ENCODE measurements at regions not wholly inside any gene's neighbourhood (a gene's known extent, or its start where the extent isn't known, plus 50 kb on each side); places are given as distances from the start of the nearest gene placed in this dataset.

GRCh38 chr2:129466389-129466788, 513.1 kb upstream of the RAB6C start:
- TF ChIP-seq, protein P1, sequence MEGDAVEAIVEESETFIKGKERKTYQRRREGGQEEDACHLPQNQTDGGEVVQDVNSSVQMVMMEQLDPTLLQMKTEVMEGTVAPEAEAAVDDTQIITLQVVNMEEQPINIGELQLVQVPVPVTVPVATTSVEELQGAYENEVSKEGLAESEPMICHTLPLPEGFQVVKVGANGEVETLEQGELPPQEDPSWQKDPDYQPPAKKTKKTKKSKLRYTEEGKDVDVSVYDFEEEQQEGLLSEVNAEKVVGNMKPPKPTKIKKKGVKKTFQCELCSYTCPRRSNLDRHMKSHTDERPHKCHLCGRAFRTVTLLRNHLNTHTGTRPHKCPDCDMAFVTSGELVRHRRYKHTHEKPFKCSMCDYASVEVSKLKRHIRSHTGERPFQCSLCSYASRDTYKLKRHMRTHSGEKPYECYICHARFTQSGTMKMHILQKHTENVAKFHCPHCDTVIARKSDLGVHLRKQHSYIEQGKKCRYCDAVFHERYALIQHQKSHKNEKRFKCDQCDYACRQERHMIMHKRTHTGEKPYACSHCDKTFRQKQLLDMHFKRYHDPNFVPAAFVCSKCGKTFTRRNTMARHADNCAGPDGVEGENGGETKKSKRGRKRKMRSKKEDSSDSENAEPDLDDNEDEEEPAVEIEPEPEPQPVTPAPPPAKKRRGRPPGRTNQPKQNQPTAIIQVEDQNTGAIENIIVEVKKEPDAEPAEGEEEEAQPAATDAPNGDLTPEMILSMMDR (IDR thresholded peaks at IDR 0.05) = no peak
- TF ChIP-seq POLR2A (IDR thresholded peaks at IDR 0.05) = no peak

Data from Peyer's patch (tissue), 4 donors.